Parathyroid adenoma (tissue), 2 donors: ENCODE measurements at regions not wholly inside any gene's neighbourhood (a gene's known extent, or its start where the extent isn't known, plus 50 kb on each side); places are given as distances from the start of the nearest gene placed in this dataset.

Experiments
- H2AFZ ChIP-seq: fragments of 300-600 bp; sonication (generic); one replicate; pipeline ENCODE4 v1.7.0; 2017; ENCODE audit warnings: antibody characterized with exemption, mild to moderate bottlenecking
- H3K27ac ChIP-seq: fragments of 300-600 bp; sonication (generic); one replicate; pipeline ENCODE4 v1.7.0; 2017
- H3K27me3 ChIP-seq: fragments of 300-600 bp; sonication (generic); one replicate; pipeline ENCODE4 v1.7.0; 2017; ENCODE audit warnings: low read length; ENCODE audit not compliant: control insufficient read depth, insufficient read depth
- H3K36me3 ChIP-seq: fragments of 300-600 bp; sonication (generic); one replicate; pipeline ENCODE4 v1.7.0; 2017; ENCODE audit warnings: low read length; ENCODE audit not compliant: control insufficient read depth, insufficient read depth
- H3K4me1 ChIP-seq: fragments of 300-600 bp; sonication (generic); one replicate; pipeline ENCODE4 v1.7.0; 2017; ENCODE audit warnings: control low read depth
- H3K4me2 ChIP-seq: fragments of 300-600 bp; sonication (generic); one replicate; pipeline ENCODE4 v1.7.0; 2017; ENCODE audit warnings: low read length
- H3K4me3 ChIP-seq: fragments of 300-600 bp; sonication (generic); one replicate; pipeline ENCODE4 v1.7.0; 2017; ENCODE audit warnings: low read depth, low read length
- H3K79me2 ChIP-seq: fragments of 300-600 bp; sonication (generic); one replicate; pipeline ENCODE4 v1.7.0; 2017; ENCODE audit warnings: control low read depth
- H3K9ac ChIP-seq: fragments of 300-600 bp; sonication (generic); one replicate; pipeline ENCODE4 v1.7.0; 2017; ENCODE audit warnings: mild to moderate bottlenecking
- H3K9me3 ChIP-seq: fragments of 300-600 bp; sonication (generic); one replicate; pipeline ENCODE4 v1.7.0; 2017; ENCODE audit warnings: low read length; ENCODE audit not compliant: control insufficient read depth
- CTCF ChIP-seq: fragments of 300-600 bp; sonication (generic); IDR thresholded peaks from one replicate; pipeline ENCODE4 v1.7.0; 2017; ENCODE audit warnings: antibody characterized with exemption, mild to moderate bottlenecking
- donor health status: primary hyperparathyroidism.

- Histone ChIP-seq H3K27ac (peak overlapping the region; percentile 63), H3K4me3 (no peak overlapping the region), H3K79me2 (no peaks in the 10 kb centered on the region), H3K9me3 (no peaks in the 10 kb centered on the region), H3K36me3 (no peaks in the 10 kb centered on the region), H3K4me2 (no peak overlapping the region), H3K9ac (no peak overlapping the region), H3K4me1 (no peaks in the 10 kb centered on the region), H3K27me3 (no peaks in the 10 kb centered on the region), H2AFZ (peak overlapping the region; percentile 5)
- no peak for TF ChIP-seq CTCF
Observed at GRCh38 chr6:105609375-105609991, 206.6 kb upstream of the PREP start.

- peak overlapping the region; percentile 63 for H3K27ac ChIP-seq
Observed at GRCh38 chr6:105608711-105609374, 206.0 kb upstream of the PREP start.

GRCh38 chr6:105607636-105608621 lies 205.0 kb upstream of the PREP start:
- Histone ChIP-seq H3K4me1 (no peaks in the 10 kb centered on the region), H3K4me2 (no peak overlapping the region), H3K4me3 (no peak overlapping the region), H2AFZ (no peak overlapping the region), H3K27ac (peak overlapping the region; percentile 63), H3K79me2 (no peaks in the 10 kb centered on the region), H3K36me3 (no peaks in the 10 kb centered on the region), H3K9me3 (no peaks in the 10 kb centered on the region), H3K9ac (no peak overlapping the region), H3K27me3 (no peaks in the 10 kb centered on the region)
- TF ChIP-seq CTCF: no peak

More at GRCh38 chr6:105608711-105609374, 206.0 kb upstream of the PREP start:
- H3K9ac ChIP-seq: no peak overlapping the region
- H3K4me1 ChIP-seq: no peaks in the 10 kb centered on the region
- no peaks in the 10 kb centered on the region for H3K27me3 ChIP-seq
- no peak for TF ChIP-seq CTCF
- no peaks in the 10 kb centered on the region for H3K79me2 ChIP-seq
- H3K4me2 ChIP-seq: no peak overlapping the region
- no peaks in the 10 kb centered on the region for H3K9me3 ChIP-seq
- H2AFZ ChIP-seq: no peak overlapping the region
- H3K4me3 ChIP-seq: no peak overlapping the region
- H3K36me3 ChIP-seq: no peaks in the 10 kb centered on the region

GRCh38 chr6:105606831-105607463 lies 204.1 kb upstream of the PREP start:
- H3K4me2 ChIP-seq: no peak overlapping the region
- H3K9me3 ChIP-seq: no peaks in the 10 kb centered on the region
- no peaks in the 10 kb centered on the region for H3K4me1 ChIP-seq
- no peaks in the 10 kb centered on the region for H3K36me3 ChIP-seq
- no peaks in the 10 kb centered on the region for H3K79me2 ChIP-seq
- H3K9ac ChIP-seq: no peak overlapping the region
- no peaks in the 10 kb centered on the region for H3K27me3 ChIP-seq
- TF ChIP-seq CTCF: no peak
- H2AFZ ChIP-seq: no peak overlapping the region
- no peak overlapping the region for H3K27ac ChIP-seq
- H3K4me3 ChIP-seq: no peak overlapping the region
